ENCODE measurements at regions not wholly inside any gene's neighbourhood (a gene's known extent, or its start where the extent isn't known, plus 50 kb on each side); places are given as distances from the start of the nearest gene placed in this dataset.

- no peak for DNase-seq (ENCODE audit: low spot score)
These were observed 50.1 kb upstream of the SALL3 start for GRCh38 chr18:78929516-78929915.

All from COLO829 (cell line).